BJ (cell line): ENCODE measurements at regions not wholly inside any gene's neighbourhood (a gene's known extent, or its start where the extent isn't known, plus 50 kb on each side); places are given as distances from the start of the nearest gene placed in this dataset.

Experiments
- CTCF ChIA-PET: fragments of 350-600 bp; formaldehyde crosslinking; extraction: SDS; loops from one replicate; lab custom pipeline; 2021; ENCODE audit warnings: antibody characterized with exemption, inconsistent platforms; lab: Yijun Ruan, JAX
- POLR2A ChIA-PET: fragments of 300-600 bp; sonication (Branson Sonifier 250); formaldehyde crosslinking; extraction: SDS; loops from one replicate; lab custom pipeline; 2021; ENCODE audit warnings: antibody characterized with exemption; lab: Charles Lee
- DNase-seq: peaks from one replicate; pipeline ENCODE4 v3.0.0-alpha.2; 2011; ENCODE audit warnings: low read depth
- H3K27me3 ChIP-seq: 2 replicates; pipeline ENCODE4 v1.6.0; 2011; ENCODE audit warnings: low read length; ENCODE audit not compliant: control insufficient read depth, insufficient read depth
- H3K36me3 ChIP-seq: 2 replicates; pipeline ENCODE4 v1.5.1; 2011; ENCODE audit warnings: low read length; ENCODE audit not compliant: control insufficient read depth, insufficient read depth
- H3K4me3 ChIP-seq: 2 replicates; pipeline ENCODE4 v1.5.1; 2011; ENCODE audit warnings: low read depth, mild to moderate bottlenecking, control low read depth, low read length
- CTCF ChIP-seq: IDR thresholded peaks from 2 replicates; pipeline ENCODE4 v1.5.1; 2011; ENCODE audit warnings: low read depth, mild to moderate bottlenecking, control low read depth, inconsistent platforms, low read length, moderate library complexity; ENCODE audit not compliant: insufficient read depth

- Histone ChIP-seq H3K36me3 (no peaks in the 10 kb centered on the region), H3K4me3 (no peak overlapping the region), H3K27me3 (0 out of 2 replicates have a peak, but pooled peaks cover 3% of the 10 kb centered on the region)
- no peak for DNase-seq
- TF ChIP-seq CTCF, result no peak
- ChIA-PET POLR2A (no interaction called here), CTCF (interaction anchor here (0.6 kb wide), 1 partner anchor 109 kb away, joined by 3 read pairs; no protein-coding TSS in a partner anchor)
Observed at GRCh38 chr6:43880236-43881137, 110.5 kb downstream of the VEGFA start.

- CTCF ChIA-PET, result interaction anchor here (1.0 kb wide), 1 partner anchor 23 kb away, joined by 3 read pairs; no protein-coding TSS in a partner anchor
Observed at GRCh38 chr6:43879722-43880121, 109.7 kb downstream of the VEGFA start.

GRCh38 chr6:43878823-43879495, 108.9 kb downstream of the VEGFA start:
- peaks cover 1% of the 10 kb centered on the region; the same call in 1 of the 2 replicates for H3K27me3 ChIP-seq
- no peak for TF ChIP-seq CTCF
- POLR2A ChIA-PET, result no interaction called here
- no peaks in the 10 kb centered on the region for H3K36me3 ChIP-seq
- no peak overlapping the region for H3K4me3 ChIP-seq
- CTCF ChIA-PET, result interaction anchor here (1.0 to 1.1 kb wide), 2 partner anchors 24 to 109 kb away, joined by 3 read pairs; partner anchors contain the start of gene VEGFA
- DNase-seq, result no peak

More at GRCh38 chr6:43879722-43880121, 109.7 kb downstream of the VEGFA start:
- TF ChIP-seq CTCF, result no peak
- POLR2A ChIA-PET, result no interaction called here
- Histone ChIP-seq H3K27me3 (peaks cover under 1% of the 10 kb centered on the region; the same call in 1 of the 2 replicates), H3K4me3 (no peak overlapping the region), H3K36me3 (no peaks in the 10 kb centered on the region)
- DNase-seq, result no peak

GRCh38 chr6:43878127-43878634, 108.2 kb downstream of the VEGFA start:
- CTCF ChIA-PET, result interaction anchor here (1.1 kb wide), 1 partner anchor 108 kb away, joined by 3 read pairs; the partner anchor contains the start of gene VEGFA
- H3K36me3 ChIP-seq, result no peaks in the 10 kb centered on the region
- POLR2A ChIA-PET, result no interaction called here

More at GRCh38 chr6:43878127-43878634, 108.2 kb downstream of the VEGFA start:
- Histone ChIP-seq H3K27me3 (peaks cover 4% of the 10 kb centered on the region; the same call in 1 of the 2 replicates), H3K4me3 (no peak overlapping the region)
- DNase-seq, result no peak
- no peak for TF ChIP-seq CTCF
